ENCODE measurements at regions not wholly inside any gene's neighbourhood (a gene's known extent, or its start where the extent isn't known, plus 50 kb on each side); places are given as distances from the start of the nearest gene placed in this dataset.
"Not testable (repeated sequence)": the region's sequence is repeated elsewhere in the genome, so short reads cannot be mapped to it uniquely, and the experiment has no call there.

DNA sequence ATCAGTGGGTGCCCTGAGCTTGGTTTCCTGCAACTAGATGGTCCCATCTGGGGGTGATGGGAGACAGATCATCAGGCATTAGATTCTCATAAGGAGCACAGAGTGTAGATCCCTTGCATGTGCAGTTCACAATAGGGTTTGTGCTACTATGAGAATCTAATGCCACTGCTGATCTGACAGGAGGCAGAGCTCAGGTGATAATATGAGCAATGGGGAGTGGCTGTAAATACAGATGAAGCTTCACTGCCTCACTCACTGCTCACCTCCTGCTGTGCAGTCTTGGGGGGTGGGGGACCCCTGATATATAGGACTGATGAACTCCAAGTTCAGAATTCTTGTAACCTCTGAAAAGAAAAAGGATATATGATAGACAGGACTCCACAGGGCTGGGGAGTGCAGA is 108.0 kb downstream of the RIN2 start:
- Histone ChIP-seq H3K36me3 (ENCODE audit: insufficient read depth, low read length) (no peaks in the 10 kb centered on the region), H3K9ac (ENCODE audit: insufficient read length) (no peak overlapping the region), H3K27ac (no peak overlapping the region), H3K4me3 (no peak overlapping the region), H3K9me3 (ENCODE audit: low read depth, low read length) (no peaks in the 10 kb centered on the region)
- TF ChIP-seq FOXP2 (optimal IDR thresholded peaks at IDR 0.05; ENCODE audit: control extremely low read depth, extremely low read length, insufficient read depth) (no peak), EZH2 (IDR thresholded peaks at IDR 0.05) (no peak), POLR2AphosphoS5 (IDR thresholded peaks at IDR 0.05; ENCODE audit: borderline replicate concordance, low read depth, low read length) (no peak)
- no peak for DNase-seq (ENCODE audit: low read depth, low spot score)

GRCh38 chr20:19867074-19867473 is 109.0 kb downstream of the RIN2 start:
- no peak overlapping the region for H3K9ac ChIP-seq (ENCODE audit: insufficient read length)
- no peak for DNase-seq (ENCODE audit: low read depth, low spot score)
- H3K4me3 ChIP-seq: no peak overlapping the region
- TF ChIP-seq POLR2AphosphoS5 (IDR thresholded peaks at IDR 0.05; ENCODE audit: borderline replicate concordance, low read depth, low read length) (no peak), FOXP2 (optimal IDR thresholded peaks at IDR 0.05; ENCODE audit: control extremely low read depth, extremely low read length, insufficient read depth) (no peak), EZH2 (IDR thresholded peaks at IDR 0.05) (no peak)
- H3K9me3 ChIP-seq (ENCODE audit: low read depth, low read length): no peaks in the 10 kb centered on the region
- no peak overlapping the region for H3K27ac ChIP-seq
- H3K36me3 ChIP-seq (ENCODE audit: insufficient read depth, low read length): no peaks in the 10 kb centered on the region

DNA sequence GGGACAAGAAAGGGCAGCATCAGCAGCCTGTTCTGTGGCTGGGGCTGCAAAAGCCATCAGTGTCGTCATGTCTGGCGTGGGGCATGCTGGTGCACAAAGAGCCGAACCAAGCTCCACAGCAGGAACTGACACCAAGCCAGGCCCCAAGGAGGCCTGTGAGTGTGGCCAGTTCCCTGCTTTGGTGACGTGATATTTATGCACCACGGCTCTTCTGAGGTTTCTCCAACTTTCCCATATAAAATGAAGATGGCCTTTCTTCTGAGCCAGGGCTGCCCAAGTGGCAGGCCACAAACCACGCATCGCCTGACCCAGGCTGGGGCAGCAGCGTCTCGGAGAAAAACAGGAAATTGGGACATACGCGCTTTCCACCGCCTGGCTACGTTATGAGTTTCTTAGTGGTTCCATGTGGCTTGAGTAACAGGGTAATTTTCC is 109.9 kb downstream of the RIN2 start:
- no peak overlapping the region for H3K4me3 ChIP-seq
- H3K36me3 ChIP-seq (ENCODE audit: insufficient read depth, low read length): no peaks in the 10 kb centered on the region
- H3K27ac ChIP-seq: no peak overlapping the region
- DNase-seq (ENCODE audit: low read depth, low spot score): no peak
- no peak overlapping the region for H3K9ac ChIP-seq (ENCODE audit: insufficient read length)
- TF ChIP-seq EZH2 (IDR thresholded peaks at IDR 0.05) (no peak), FOXP2 (optimal IDR thresholded peaks at IDR 0.05; ENCODE audit: control extremely low read depth, extremely low read length, insufficient read depth) (no peak), POLR2AphosphoS5 (IDR thresholded peaks at IDR 0.05; ENCODE audit: borderline replicate concordance, low read depth, low read length) (no peak)
- no peaks in the 10 kb centered on the region for H3K9me3 ChIP-seq (ENCODE audit: low read depth, low read length)

- H3K9me3 ChIP-seq (ENCODE audit: low read depth, low read length): no peaks in the 10 kb centered on the region
- H3K36me3 ChIP-seq (ENCODE audit: insufficient read depth, low read length): no peaks in the 10 kb centered on the region
- no peak overlapping the region for H3K27ac ChIP-seq
- H3K4me3 ChIP-seq: no peak overlapping the region
- DNase-seq (ENCODE audit: low read depth, low spot score): no peak
- no peak for TF ChIP-seq POLR2AphosphoS5 (IDR thresholded peaks at IDR 0.05; ENCODE audit: borderline replicate concordance, low read depth, low read length)
- no peak for TF ChIP-seq FOXP2 (optimal IDR thresholded peaks at IDR 0.05; ENCODE audit: control extremely low read depth, extremely low read length, insufficient read depth)
- TF ChIP-seq EZH2 (IDR thresholded peaks at IDR 0.05): no peak
- H3K9ac ChIP-seq (ENCODE audit: insufficient read length): no peak overlapping the region
Observed at GRCh38 chr20:19868441-19868840, 110.4 kb downstream of the RIN2 start.

DNA sequence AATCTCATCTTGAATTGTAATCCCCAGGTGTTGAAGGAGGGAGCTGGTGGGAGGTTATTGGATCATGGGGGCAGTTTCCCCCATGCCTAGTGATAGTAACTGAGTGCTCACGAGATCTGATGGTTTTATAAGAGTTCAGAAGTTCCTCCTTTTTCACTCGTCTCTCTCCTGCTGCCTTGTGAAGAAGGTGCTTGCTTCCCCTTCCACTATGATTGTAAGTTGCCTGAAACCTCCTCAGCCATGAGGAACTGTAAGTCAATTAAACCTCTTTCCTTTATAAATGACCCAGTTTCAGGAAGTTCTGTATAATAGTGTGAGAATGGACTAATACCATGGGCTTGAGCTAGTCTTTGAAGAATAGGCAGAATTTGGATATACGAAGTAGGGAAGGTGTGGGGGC is 113.9 kb downstream of the RIN2 start:
- no peak for DNase-seq (ENCODE audit: low read depth, low spot score)
- H3K36me3 ChIP-seq (ENCODE audit: insufficient read depth, low read length): no peaks in the 10 kb centered on the region
- H3K9me3 ChIP-seq (ENCODE audit: low read depth, low read length): no peaks in the 10 kb centered on the region
- no peak overlapping the region for H3K9ac ChIP-seq (ENCODE audit: insufficient read length)
- no peak overlapping the region for H3K27ac ChIP-seq
- no peak overlapping the region for H3K4me3 ChIP-seq
- TF ChIP-seq FOXP2 (optimal IDR thresholded peaks at IDR 0.05; ENCODE audit: control extremely low read depth, extremely low read length, insufficient read depth): no peak
- TF ChIP-seq POLR2AphosphoS5 (IDR thresholded peaks at IDR 0.05; ENCODE audit: borderline replicate concordance, low read depth, low read length): no peak
- no peak for TF ChIP-seq EZH2 (IDR thresholded peaks at IDR 0.05)

DNA sequence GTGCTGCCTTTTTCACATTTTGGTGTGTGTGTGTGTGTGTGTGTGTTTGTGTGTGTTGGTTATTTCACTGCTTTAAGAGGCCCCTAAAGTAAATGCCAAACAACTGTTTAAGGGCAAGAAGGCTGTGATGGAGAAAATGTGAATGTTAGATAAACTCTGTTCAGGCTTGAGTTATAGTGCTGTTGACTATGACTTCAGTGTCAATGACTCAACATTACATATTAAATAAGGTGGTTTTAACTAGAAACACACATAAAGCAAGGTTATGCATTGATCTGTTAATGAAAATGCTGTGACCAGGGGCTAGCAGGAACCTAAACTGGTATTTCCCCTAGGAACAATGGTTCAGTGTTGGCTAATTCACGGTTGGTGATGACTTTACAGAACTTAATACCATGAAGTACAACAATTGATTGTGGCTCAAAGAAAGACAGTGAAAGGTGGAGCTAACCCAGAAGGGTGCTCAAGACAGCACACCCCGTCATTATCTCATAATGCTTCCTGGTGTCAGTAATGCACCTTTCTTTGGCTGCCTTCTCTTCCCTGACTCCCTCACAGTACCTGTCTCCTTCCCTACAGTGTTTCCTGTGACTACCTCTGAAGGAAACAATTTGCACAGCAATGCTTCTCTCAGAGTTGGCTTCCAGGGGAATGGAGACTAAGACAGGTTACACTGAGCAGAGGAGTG is 116.1 kb downstream of the RIN2 start:
- TF ChIP-seq POLR2AphosphoS5 (IDR thresholded peaks at IDR 0.05; ENCODE audit: borderline replicate concordance, low read depth, low read length): no peak
- TF ChIP-seq FOXP2 (optimal IDR thresholded peaks at IDR 0.05; ENCODE audit: control extremely low read depth, extremely low read length, insufficient read depth): no peak
- TF ChIP-seq EZH2 (IDR thresholded peaks at IDR 0.05): no peak
- H3K36me3 ChIP-seq (ENCODE audit: insufficient read depth, low read length): no peaks in the 10 kb centered on the region
- DNase-seq (ENCODE audit: low read depth, low spot score): no peak
- H3K27ac ChIP-seq: no peak overlapping the region
- no peak overlapping the region for H3K4me3 ChIP-seq
- H3K9me3 ChIP-seq (ENCODE audit: low read depth, low read length): no peaks in the 10 kb centered on the region
- H3K9ac ChIP-seq (ENCODE audit: insufficient read length): no peak overlapping the region

DNA sequence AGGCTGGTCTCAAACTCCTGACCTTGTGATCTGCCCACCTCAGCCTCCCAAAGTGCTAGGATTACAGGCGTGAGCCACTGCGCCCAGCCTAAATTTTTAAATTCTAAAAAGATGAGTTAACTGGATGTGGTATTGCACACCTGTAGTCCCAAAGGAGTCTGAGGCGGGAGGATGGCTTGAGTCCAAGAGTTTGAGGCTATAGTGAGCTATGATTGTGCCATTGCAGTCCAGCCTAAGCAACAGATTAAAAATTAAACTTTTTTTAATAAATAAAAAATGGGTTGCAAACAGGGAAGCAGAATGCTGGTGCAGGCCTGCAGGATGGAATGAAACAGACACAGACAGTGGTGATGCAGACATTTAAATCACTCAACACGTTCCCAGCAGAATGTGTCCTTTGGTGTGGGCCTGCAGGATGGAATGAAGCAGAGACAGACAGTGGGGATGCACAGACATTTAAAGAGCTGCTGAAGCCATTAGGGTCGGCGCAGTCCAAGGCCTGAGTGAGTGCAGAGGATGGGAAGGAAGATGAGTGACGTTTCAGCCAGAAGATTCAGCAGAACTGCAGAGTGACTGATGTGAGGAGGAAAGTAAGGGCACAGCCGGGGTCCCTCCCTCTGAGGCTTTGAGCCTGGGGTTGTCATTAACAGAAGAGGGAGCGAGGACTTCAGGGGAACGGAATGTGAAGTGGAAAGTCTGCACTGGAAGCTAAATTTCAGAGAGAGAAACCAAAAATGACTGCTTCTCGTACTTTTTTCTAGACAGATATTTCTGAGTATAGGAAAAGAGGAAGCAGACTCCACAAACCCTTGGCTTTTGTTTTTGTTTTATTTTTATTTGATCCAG is 117.5 kb downstream of the RIN2 start:
- no peak overlapping the region for H3K9ac ChIP-seq (ENCODE audit: insufficient read length)
- DNase-seq (ENCODE audit: low read depth, low spot score): no peak
- no peaks in the 10 kb centered on the region for H3K36me3 ChIP-seq (ENCODE audit: insufficient read depth, low read length)
- H3K4me3 ChIP-seq: no peak overlapping the region
- H3K9me3 ChIP-seq (ENCODE audit: low read depth, low read length): no peaks in the 10 kb centered on the region
- no peak overlapping the region for H3K27ac ChIP-seq
- TF ChIP-seq POLR2AphosphoS5 (IDR thresholded peaks at IDR 0.05; ENCODE audit: borderline replicate concordance, low read depth, low read length): no peak
- TF ChIP-seq EZH2 (IDR thresholded peaks at IDR 0.05): no peak
- no peak for TF ChIP-seq FOXP2 (optimal IDR thresholded peaks at IDR 0.05; ENCODE audit: control extremely low read depth, extremely low read length, insufficient read depth)

- Histone ChIP-seq H3K9me3 (ENCODE audit: low read depth, low read length) (no peaks in the 10 kb centered on the region), H3K27ac (no peak overlapping the region), H3K9ac (ENCODE audit: insufficient read length) (no peak overlapping the region), H3K36me3 (ENCODE audit: insufficient read depth, low read length) (no peaks in the 10 kb centered on the region), H3K4me3 (no peak overlapping the region)
- no peak for DNase-seq (ENCODE audit: low read depth, low spot score)
- TF ChIP-seq POLR2AphosphoS5 (IDR thresholded peaks at IDR 0.05; ENCODE audit: borderline replicate concordance, low read depth, low read length): no peak
- TF ChIP-seq EZH2 (IDR thresholded peaks at IDR 0.05): no peak
- no peak for TF ChIP-seq FOXP2 (optimal IDR thresholded peaks at IDR 0.05; ENCODE audit: control extremely low read depth, extremely low read length, insufficient read depth)
Observed at GRCh38 chr20:19876828-19877460, 118.9 kb downstream of the RIN2 start.

GRCh38 chr20:19879874-19880255 is 121.8 kb downstream of the RIN2 start:
- H3K36me3 ChIP-seq (ENCODE audit: insufficient read depth, low read length); H3K27ac ChIP-seq; H3K9ac ChIP-seq (ENCODE audit: insufficient read length); H3K4me3 ChIP-seq; DNase-seq (ENCODE audit: low read depth, low spot score); H3K9me3 ChIP-seq (ENCODE audit: low read depth, low read length): not testable (repeated sequence)
